ENCODE measurements at regions not wholly inside any gene's neighbourhood (a gene's known extent, or its start where the extent isn't known, plus 50 kb on each side); places are given as distances from the start of the nearest gene placed in this dataset.

DNA sequence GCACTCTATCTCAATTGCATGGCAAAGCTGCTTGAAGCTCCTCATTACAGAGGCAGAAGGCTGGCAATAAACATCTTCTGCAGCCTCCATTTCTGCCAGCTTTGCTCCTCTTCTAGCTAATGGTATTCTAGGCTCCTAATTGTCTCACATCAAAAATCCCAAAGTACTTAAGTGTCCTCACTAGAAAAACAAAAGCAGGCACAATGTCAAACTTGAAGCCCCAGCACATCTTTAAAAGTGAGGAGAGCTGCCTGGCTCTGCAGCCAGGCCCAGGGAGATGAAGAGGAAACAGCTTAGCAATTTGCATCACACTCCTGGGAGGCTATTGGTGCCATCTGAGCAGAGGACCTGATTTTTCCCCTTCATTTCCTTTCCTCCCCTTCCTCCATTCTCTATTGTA lies 197.1 kb downstream of the KCNJ2 start:
- TF ChIP-seq EZH2 (IDR thresholded peaks at IDR 0.05; ENCODE audit: borderline replicate concordance) = no peak
- TF ChIP-seq, protein P1, sequence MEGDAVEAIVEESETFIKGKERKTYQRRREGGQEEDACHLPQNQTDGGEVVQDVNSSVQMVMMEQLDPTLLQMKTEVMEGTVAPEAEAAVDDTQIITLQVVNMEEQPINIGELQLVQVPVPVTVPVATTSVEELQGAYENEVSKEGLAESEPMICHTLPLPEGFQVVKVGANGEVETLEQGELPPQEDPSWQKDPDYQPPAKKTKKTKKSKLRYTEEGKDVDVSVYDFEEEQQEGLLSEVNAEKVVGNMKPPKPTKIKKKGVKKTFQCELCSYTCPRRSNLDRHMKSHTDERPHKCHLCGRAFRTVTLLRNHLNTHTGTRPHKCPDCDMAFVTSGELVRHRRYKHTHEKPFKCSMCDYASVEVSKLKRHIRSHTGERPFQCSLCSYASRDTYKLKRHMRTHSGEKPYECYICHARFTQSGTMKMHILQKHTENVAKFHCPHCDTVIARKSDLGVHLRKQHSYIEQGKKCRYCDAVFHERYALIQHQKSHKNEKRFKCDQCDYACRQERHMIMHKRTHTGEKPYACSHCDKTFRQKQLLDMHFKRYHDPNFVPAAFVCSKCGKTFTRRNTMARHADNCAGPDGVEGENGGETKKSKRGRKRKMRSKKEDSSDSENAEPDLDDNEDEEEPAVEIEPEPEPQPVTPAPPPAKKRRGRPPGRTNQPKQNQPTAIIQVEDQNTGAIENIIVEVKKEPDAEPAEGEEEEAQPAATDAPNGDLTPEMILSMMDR (IDR thresholded peaks at IDR 0.05; ENCODE audit: poor library complexity) = no peak
- no peak for TF ChIP-seq EZH2phosphoT487 (IDR thresholded peaks at IDR 0.05; ENCODE audit: low read depth, severe bottlenecking, unreplicated experiment)

Measured in hepatocyte (in vitro differentiated cells).